Activated CD4-positive, alpha-beta T cell treated with anti-CD3 and anti-CD28 coated beads, Interleukin-2, amount 10 ng/mL, durations not matched to agents 24 days and 14 days (primary cell): ENCODE measurements at regions not wholly inside any gene's neighbourhood (a gene's known extent, or its start where the extent isn't known, plus 50 kb on each side); places are given as distances from the start of the nearest gene placed in this dataset.

Experiments
- DNase-seq: peaks from one replicate; pipeline ENCODE4 v3.0.0; 2022
- H3K27ac Mint-ChIP-seq: one replicate; pipeline ENCODE4 v1.8.0; 2022; ENCODE audit warnings: mild to moderate bottlenecking, mixed read lengths
- H3K27me3 Mint-ChIP-seq: one replicate; pipeline ENCODE4 v1.8.0; 2022; ENCODE audit warnings: mixed read lengths
- H3K36me3 Mint-ChIP-seq: one replicate; pipeline ENCODE4 v1.8.0; 2022; ENCODE audit warnings: low read depth, mild to moderate bottlenecking, mixed read lengths
- H3K4me1 Mint-ChIP-seq: one replicate; pipeline ENCODE4 v1.8.0; 2021; ENCODE audit warnings: mixed read lengths
- H3K4me3 Mint-ChIP-seq: one replicate; pipeline ENCODE4 v1.8.0; 2022; ENCODE audit warnings: mild to moderate bottlenecking, moderate library complexity, mixed read lengths
- H3K9me3 Mint-ChIP-seq: one replicate; pipeline ENCODE4 v1.8.0; 2021; ENCODE audit warnings: mixed read lengths
- intact Hi-C: fragments of 100-400 bp; cut with micrococcal nuclease; formaldehyde crosslinking; loops from one replicate; pipeline ENCODE4 v1.15.1; 2023

GRCh38 chr20:52766645-52767435, 205.3 kb upstream of the TSHZ2 start:
- H3K36me3 Mint-ChIP-seq: no peaks in the 10 kb centered on the region
- H3K4me1 Mint-ChIP-seq: no peaks in the 10 kb centered on the region
- H3K27ac Mint-ChIP-seq: no peak overlapping the region
- no peak for DNase-seq
- no peaks in the 10 kb centered on the region for H3K27me3 Mint-ChIP-seq
- no peak overlapping the region for H3K4me3 Mint-ChIP-seq
- no peaks in the 10 kb centered on the region for H3K9me3 Mint-ChIP-seq
- intact Hi-C loops: no loop called here

GRCh38 chr20:52763321-52763853, 208.8 kb upstream of the TSHZ2 start:
- Mint-ChIP-seq H3K4me3 (no peak overlapping the region), H3K36me3 (no peaks in the 10 kb centered on the region), H3K27ac (no peak overlapping the region), H3K27me3 (no peaks in the 10 kb centered on the region), H3K9me3 (no peaks in the 10 kb centered on the region), H3K4me1 (no peaks in the 10 kb centered on the region)
- no peak for DNase-seq
- intact Hi-C loops: no loop called here

- Mint-ChIP-seq H3K4me1 (no peaks in the 10 kb centered on the region), H3K27ac (no peak overlapping the region)
Observed at GRCh38 chr20:52761867-52762266, 210.3 kb upstream of the TSHZ2 start.

GRCh38 chr20:52760791-52761190, 211.4 kb upstream of the TSHZ2 start:
- H3K9me3 Mint-ChIP-seq: no peaks in the 10 kb centered on the region
- no peaks in the 10 kb centered on the region for H3K4me1 Mint-ChIP-seq
- H3K4me3 Mint-ChIP-seq: no peak overlapping the region
- intact Hi-C loops: no loop called here
- no peaks in the 10 kb centered on the region for H3K27me3 Mint-ChIP-seq
- DNase-seq: no peak
- no peak overlapping the region for H3K27ac Mint-ChIP-seq
- H3K36me3 Mint-ChIP-seq: no peaks in the 10 kb centered on the region

More at GRCh38 chr20:52761867-52762266, 210.3 kb upstream of the TSHZ2 start:
- intact Hi-C loops: no loop called here
- Mint-ChIP-seq H3K27me3 (no peaks in the 10 kb centered on the region), H3K36me3 (no peaks in the 10 kb centered on the region), H3K4me3 (no peak overlapping the region), H3K9me3 (no peaks in the 10 kb centered on the region)
- DNase-seq: no peak

GRCh38 chr20:52757411-52757810, 214.7 kb upstream of the TSHZ2 start:
- no peaks in the 10 kb centered on the region for H3K36me3 Mint-ChIP-seq

GRCh38 chr20:52755744-52756143, 216.4 kb upstream of the TSHZ2 start:
- intact Hi-C loops: no loop called here
- no peaks in the 10 kb centered on the region for H3K27me3 Mint-ChIP-seq
- H3K4me1 Mint-ChIP-seq: no peaks in the 10 kb centered on the region
- no peak overlapping the region for H3K27ac Mint-ChIP-seq
- DNase-seq: no peak
- no peaks in the 10 kb centered on the region for H3K36me3 Mint-ChIP-seq
- H3K4me3 Mint-ChIP-seq: no peak overlapping the region
- peaks cover 4% of the 10 kb centered on the region for H3K9me3 Mint-ChIP-seq

More at GRCh38 chr20:52757411-52757810, 214.7 kb upstream of the TSHZ2 start:
- DNase-seq: no peak
- Mint-ChIP-seq H3K4me3 (no peak overlapping the region), H3K27me3 (no peaks in the 10 kb centered on the region), H3K27ac (no peak overlapping the region), H3K9me3 (peaks cover 4% of the 10 kb centered on the region), H3K4me1 (no peaks in the 10 kb centered on the region)
- intact Hi-C loops: no loop called here

- no peaks in the 10 kb centered on the region for H3K27me3 Mint-ChIP-seq
- H3K36me3 Mint-ChIP-seq: no peaks in the 10 kb centered on the region
- H3K4me3 Mint-ChIP-seq: no peak overlapping the region
- peaks cover 4% of the 10 kb centered on the region for H3K9me3 Mint-ChIP-seq
- no peaks in the 10 kb centered on the region for H3K4me1 Mint-ChIP-seq
- H3K27ac Mint-ChIP-seq: no peak overlapping the region
- DNase-seq: no peak
- intact Hi-C loops: no loop called here
Observed at GRCh38 chr20:52754366-52754765, 217.8 kb upstream of the TSHZ2 start.

GRCh38 chr20:52752023-52752422, 220.1 kb upstream of the TSHZ2 start:
- intact Hi-C loops: no loop called here
- Mint-ChIP-seq H3K9me3 (peaks cover 4% of the 10 kb centered on the region), H3K27ac (no peak overlapping the region), H3K4me1 (no peaks in the 10 kb centered on the region), H3K36me3 (no peaks in the 10 kb centered on the region), H3K27me3 (no peaks in the 10 kb centered on the region), H3K4me3 (no peak overlapping the region)
- DNase-seq: no peak

- intact Hi-C loops: no loop called here
Observed at GRCh38 chr20:52751571-52751970, 220.6 kb upstream of the TSHZ2 start.

GRCh38 chr20:52749938-52750337, 222.2 kb upstream of the TSHZ2 start:
- no peak overlapping the region for H3K27ac Mint-ChIP-seq
- H3K4me3 Mint-ChIP-seq: no peak overlapping the region
- H3K27me3 Mint-ChIP-seq: no peaks in the 10 kb centered on the region
- no peak for DNase-seq
- no peaks in the 10 kb centered on the region for H3K36me3 Mint-ChIP-seq
- no peaks in the 10 kb centered on the region for H3K4me1 Mint-ChIP-seq
- H3K9me3 Mint-ChIP-seq: peaks cover 4% of the 10 kb centered on the region
- intact Hi-C loops: no loop called here

More at GRCh38 chr20:52751571-52751970, 220.6 kb upstream of the TSHZ2 start:
- H3K4me3 Mint-ChIP-seq: no peak overlapping the region
- H3K27me3 Mint-ChIP-seq: no peaks in the 10 kb centered on the region
- peaks cover 4% of the 10 kb centered on the region for H3K9me3 Mint-ChIP-seq
- no peaks in the 10 kb centered on the region for H3K36me3 Mint-ChIP-seq
- H3K4me1 Mint-ChIP-seq: no peaks in the 10 kb centered on the region
- DNase-seq: no peak
- no peak overlapping the region for H3K27ac Mint-ChIP-seq

GRCh38 chr20:52748990-52749389, 223.2 kb upstream of the TSHZ2 start:
- H3K36me3 Mint-ChIP-seq: no peaks in the 10 kb centered on the region
- intact Hi-C loops: no loop called here

GRCh38 chr20:52748285-52748932, 223.7 kb upstream of the TSHZ2 start:
- Mint-ChIP-seq H3K36me3 (no peaks in the 10 kb centered on the region), H3K27ac (no peak overlapping the region), H3K4me1 (no peaks in the 10 kb centered on the region), H3K9me3 (no peaks in the 10 kb centered on the region), H3K4me3 (no peak overlapping the region), H3K27me3 (no peaks in the 10 kb centered on the region)
- intact Hi-C loops: no loop called here
- DNase-seq: no peak

More at GRCh38 chr20:52748990-52749389, 223.2 kb upstream of the TSHZ2 start:
- H3K4me1 Mint-ChIP-seq: no peaks in the 10 kb centered on the region
- no peak overlapping the region for H3K27ac Mint-ChIP-seq
- H3K4me3 Mint-ChIP-seq: no peak overlapping the region
- H3K27me3 Mint-ChIP-seq: no peaks in the 10 kb centered on the region
- no peak for DNase-seq
- peaks cover 4% of the 10 kb centered on the region for H3K9me3 Mint-ChIP-seq

GRCh38 chr20:52747845-52748284, 224.3 kb upstream of the TSHZ2 start:
- intact Hi-C loops: no loop called here
- Mint-ChIP-seq H3K27ac (no peak overlapping the region), H3K4me3 (no peak overlapping the region), H3K9me3 (no peaks in the 10 kb centered on the region), H3K4me1 (no peaks in the 10 kb centered on the region), H3K36me3 (no peaks in the 10 kb centered on the region), H3K27me3 (no peaks in the 10 kb centered on the region)
- no peak for DNase-seq

- Mint-ChIP-seq H3K4me3 (no peak overlapping the region), H3K9me3 (no peaks in the 10 kb centered on the region), H3K27ac (no peak overlapping the region), H3K36me3 (no peaks in the 10 kb centered on the region), H3K4me1 (no peaks in the 10 kb centered on the region), H3K27me3 (no peaks in the 10 kb centered on the region)
- no peak for DNase-seq
- intact Hi-C loops: no loop called here
Observed at GRCh38 chr20:52746770-52747169, 225.4 kb upstream of the TSHZ2 start.
